ENCODE measurements at regions not wholly inside any gene's neighbourhood (a gene's known extent, or its start where the extent isn't known, plus 50 kb on each side); places are given as distances from the start of the nearest gene placed in this dataset.
"Not testable (repeated sequence)": the region's sequence is repeated elsewhere in the genome, so short reads cannot be mapped to it uniquely, and the experiment has no call there.

DNA sequence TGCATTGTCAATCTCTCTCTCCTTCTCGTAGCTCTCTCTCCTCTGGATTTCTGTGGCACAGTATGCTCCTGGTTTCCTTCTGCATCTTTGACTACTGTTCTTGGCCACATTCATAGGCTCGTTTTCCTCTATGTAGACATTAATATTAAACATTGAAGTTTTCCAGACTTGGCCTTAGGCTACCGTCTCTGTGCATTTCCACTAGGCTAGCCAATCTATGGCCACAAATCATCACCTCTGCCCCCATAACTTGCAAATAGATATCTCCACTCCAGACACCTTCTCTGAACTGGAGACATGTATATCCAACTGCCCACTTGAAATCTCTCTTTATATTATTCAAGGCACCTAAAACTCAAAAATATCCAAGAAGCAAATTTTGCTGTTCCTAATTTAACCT is 768.5 kb downstream of the TSN start:
- no peak for DNase-seq

DNA sequence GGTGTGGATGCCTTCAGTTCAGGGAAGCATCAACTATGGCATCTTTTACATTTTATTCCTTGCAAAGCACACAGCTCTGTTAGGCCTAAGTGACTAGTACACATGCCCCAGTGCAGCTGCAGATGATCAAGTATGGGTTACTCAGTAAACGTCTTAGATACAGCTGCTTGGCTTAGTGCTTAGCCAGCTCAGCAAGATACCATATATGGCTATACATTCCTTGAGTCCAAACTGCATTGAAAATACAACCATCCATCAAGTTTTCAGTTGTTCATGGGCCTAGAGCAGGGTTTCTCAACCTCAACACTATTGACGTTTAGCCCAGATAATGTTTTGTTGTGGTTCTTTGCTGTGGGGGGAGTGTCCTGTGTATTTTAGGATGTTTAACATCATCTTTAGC is 769.9 kb downstream of the TSN start:
- DNase-seq, result no peak

DNA sequence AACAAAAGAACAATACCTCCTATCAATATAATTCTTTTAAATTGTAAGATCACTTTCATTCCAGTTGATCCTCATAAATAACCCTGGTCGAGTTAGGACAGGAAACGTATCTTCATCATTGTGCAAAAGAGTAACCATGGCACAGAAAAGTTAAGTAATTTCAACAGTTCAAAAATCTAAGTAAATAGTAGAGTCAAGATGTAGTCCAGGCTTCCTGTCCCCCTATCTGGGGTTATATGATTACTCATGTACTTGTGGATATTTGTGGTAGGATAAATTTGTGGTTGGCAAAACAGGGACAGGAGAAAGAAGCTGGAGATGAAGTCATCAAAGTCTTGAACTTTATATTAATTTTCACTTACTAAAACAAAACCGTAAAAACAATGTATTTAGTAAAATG is 772.6 kb downstream of the TSN start:
- no peak for DNase-seq

DNA sequence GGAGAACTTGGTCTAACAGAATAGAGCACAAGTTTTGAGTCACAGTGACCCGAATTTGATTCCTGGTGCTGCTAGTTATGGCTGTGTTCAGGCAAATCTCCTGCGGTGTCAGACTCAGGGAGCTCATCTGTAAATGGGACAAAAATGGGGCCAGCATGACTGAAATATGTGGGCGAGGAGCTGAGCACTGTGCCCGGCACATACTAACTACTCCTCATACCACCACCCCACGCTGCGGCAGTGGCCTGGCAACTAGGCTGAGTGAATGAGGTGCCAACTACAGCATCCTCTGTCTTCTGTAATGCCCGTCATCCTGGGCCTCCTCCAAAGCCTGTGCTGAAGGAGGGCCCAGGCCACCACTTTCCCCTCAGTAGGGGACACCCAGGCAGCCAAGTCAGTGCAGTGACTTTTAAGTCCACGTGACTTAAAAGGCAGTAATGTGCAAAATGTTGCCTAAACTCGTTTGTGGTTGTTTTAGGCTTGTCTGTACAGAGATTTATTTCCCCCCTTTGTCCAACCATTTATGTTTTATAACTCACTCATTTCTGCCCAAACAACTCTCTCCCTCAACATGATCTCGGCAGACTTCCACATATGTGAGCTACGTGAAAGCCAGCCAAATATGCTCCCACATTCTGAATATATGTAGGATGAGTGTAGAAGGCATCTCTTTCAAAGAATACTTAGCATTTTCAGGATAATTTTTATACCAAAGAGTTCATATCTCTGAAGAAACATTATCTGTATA is 773.7 kb downstream of the TSN start:
- no peak for DNase-seq

DNA sequence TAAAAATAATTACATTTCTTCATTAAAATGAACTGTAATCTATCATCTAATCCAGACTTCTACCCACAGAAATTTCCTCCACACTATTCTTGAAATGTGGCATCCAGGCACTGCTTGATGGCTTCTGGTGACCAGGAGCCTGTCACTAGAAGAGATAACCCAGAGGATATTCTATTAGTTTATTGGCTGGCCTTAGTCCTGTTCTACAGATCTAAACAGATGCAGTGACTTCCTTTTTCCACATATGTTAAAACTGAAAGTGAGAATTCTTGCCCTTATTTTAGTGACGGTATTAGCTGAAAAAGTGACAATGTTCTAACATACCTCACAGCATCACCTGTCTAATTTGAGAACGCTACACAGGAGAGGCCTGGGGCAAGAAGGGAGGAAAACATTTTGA is 775.4 kb downstream of the TSN start:
- DNase-seq, result no peak

DNA sequence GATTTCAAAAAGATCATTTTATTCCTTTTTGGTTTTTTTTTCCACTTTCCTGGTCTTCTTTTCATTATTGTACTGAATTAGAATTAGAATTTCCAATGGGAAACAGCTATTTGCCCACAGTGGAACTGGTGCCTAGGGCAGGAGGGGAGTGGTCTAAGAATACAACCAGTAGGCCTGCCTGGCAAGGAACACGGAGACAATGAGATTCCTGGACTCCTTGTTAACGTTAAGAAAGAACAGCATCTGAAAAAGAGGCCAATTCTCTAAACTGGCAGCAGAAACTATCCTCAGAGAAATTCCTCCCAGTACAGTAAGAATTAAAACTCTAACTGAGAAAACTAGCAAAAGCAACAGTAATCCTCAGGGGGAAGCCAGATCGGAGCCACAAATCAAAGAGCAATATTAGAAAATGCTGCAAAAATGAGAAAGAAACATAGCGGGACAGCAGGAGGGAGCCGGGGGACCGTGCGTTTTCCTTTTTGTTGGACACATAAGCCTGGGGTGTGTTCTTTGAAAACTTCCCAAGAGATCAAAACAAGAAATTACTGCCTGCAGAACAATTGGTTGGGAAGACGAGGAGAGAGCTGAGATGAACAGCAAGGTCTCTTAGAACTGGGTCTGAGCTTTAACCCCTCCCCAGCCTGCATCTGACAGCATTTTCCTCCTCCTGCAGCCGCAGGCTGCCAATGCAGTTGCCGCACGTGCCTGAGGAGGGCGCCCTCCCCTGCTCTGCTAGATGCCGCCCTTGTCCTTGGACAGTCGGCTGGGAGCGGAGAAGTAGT is 776.0 kb downstream of the TSN start:
- no peak for DNase-seq

DNA sequence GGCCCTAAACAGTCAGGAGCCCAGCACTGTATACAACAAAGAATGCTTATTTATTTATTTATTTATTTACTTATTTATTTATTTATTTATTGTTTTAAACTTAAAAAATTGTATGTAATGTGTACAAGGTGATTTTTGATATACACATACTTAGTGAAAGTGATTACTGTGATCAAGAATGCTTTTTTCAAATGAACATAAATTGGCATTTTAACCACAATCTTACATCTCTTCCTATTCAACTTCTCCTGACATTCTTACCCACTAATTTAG is 776.6 kb downstream of the TSN start:
- no peak for DNase-seq

DNA sequence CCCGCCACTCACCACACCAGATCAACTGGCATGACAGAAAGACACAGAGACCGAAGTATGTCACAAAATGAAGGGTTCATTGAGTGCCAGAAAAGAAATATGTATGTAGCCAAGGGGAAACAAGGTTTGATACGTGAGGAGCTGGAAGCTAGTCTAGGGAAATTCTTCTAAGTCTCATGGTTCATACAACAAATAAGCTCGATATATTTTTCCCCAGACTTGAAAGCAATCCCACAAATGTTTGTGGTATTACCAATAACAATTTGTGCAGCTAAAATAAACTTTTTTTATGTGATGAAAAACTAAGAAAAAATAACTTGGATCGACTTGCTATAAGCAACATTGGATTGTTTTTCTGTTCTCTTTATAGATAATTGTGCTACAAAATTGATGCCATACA is 777.0 kb downstream of the TSN start:
- DNase-seq, result no peak

DNA sequence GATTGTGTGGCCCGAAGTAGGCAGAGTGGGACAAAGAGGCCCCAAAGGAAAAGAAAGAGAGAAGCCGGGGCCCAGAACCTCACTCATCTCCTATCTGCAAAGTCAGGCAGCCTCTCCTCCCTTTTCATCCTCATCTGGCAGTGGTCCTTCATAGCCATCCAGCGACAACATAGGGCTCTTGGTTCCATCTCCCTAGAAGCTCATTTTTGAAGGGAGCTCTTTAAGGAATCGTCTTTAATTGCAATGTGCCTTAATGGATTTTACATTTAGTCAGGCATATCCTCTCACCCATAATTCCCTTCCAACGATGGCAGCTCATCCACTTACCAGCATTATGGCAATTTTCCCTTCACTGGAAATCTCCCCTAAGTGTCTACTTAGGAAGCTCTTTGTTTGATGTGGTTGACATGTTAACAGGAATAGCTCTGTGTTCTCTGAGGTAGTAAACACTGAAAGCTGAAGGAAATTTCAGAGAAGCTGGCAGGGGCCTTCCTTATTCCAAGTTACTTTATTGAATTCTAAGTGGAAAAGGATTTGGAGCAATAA is 780.6 kb downstream of the TSN start:
- no peak for DNase-seq

DNA sequence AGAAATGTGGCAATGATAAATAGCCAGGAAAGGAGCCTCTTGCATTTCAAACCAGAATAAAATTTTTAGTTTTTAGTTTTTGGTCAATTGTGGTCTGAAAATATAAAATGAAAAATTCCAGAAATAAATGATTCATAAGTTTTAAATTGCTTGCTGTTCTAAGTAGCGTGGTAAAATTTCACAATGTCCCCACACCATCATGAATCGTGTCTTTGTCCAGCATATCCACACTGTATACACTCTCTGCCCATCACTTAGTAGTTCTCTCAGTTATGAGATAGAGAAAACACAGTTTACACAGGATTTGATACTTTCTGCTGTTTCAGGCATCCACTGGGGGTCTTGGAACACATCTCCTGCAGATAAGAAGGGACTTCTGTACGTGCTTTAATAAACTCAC is 783.9 kb downstream of the TSN start:
- DNase-seq, result no peak

DNA sequence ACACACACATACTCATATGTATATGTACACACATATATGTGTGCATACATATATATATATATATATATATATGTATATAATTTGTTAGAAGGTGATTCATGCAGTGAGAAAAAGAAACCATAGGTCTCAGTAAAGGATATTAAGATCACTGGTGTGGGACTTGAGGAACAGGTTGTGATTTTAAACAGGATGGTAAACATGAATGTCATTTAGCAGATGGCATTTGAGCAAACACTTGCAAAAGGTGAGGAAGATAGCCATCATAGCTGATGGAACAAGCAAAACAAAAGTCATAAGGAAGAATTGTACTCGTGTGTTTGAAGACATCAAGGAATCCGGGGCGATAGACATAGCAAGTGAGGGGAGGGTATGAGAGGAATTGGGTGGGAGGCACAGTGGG is 784.5 kb downstream of the TSN start:
- DNase-seq, result no peak

DNA sequence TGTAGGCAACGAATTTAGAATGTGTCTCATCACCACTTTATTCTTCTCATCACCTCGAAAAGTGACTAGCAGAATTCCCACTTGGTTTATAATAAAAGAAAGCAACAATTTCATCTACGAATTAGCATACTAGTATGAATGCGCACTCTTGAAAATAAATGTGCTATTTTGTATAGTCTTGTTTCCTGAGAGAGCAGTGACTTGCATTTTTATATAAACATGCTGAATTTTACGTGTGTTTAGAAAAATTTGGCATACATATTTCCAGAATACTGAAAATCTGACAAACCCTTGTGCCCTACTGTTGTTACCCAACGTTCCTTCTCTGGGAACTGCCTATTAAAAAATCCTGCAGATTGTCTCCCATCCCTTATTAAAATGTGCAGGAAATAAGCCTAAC is 786.8 kb downstream of the TSN start:
- no peak for DNase-seq

DNA sequence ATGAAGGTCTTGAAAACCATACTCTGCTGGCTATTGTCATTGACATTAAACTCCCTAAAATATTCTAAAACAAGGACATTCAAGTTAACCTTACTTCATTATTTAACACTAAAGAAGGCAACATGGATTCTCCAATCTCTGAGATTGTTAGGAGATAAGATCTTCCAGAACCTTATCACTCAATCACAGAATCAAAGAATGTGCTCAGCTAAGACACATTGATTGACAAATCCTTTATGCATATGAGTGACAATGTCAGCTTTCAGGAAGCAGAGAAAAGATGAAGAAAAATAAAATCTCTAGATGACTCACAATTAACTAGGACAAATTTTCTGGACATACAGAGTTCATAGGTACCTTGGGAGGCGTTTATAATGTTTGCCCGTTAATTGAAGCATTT is 787.2 kb downstream of the TSN start:
- DNase-seq, result no peak

DNA sequence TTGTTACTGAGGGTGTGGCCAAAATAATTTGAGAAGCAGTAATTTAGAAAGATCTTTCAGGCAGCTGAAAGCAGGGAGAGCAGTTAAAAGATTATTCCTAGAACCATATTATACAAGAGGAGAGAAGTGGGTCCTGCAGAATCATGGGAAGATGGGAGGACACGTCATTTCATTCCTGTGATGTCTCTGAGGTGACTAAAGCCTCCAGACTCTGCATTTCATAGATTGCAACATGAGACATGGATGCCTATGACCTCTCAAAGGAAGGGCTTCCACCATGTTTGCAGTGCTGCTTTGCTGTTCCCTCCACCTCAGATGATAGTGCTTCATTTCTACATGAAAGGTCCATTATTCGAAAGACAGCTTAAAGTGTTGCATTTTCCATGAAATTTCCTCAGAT is 788.4 kb downstream of the TSN start:
- DNase-seq, result no peak

DNA sequence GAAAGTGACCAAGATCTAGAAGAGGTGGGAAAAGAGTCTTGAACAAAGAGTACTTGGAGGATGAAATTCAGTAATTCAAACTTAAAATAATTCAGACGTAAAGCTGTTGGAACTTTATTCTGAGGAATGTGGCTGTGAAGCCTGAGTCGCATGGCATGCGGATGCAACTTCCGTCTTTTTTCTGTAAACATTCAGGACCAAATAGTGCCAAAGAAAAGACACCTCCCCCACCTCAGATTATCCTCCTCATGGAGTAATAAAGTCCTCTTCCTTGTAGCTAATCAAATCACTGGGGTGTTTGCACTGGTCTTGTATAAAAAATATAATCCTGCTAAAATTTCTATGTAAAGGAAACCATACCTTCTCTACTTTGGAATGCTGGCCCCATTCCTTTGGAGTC is 790.4 kb downstream of the TSN start:
- no peak for DNase-seq

DNA sequence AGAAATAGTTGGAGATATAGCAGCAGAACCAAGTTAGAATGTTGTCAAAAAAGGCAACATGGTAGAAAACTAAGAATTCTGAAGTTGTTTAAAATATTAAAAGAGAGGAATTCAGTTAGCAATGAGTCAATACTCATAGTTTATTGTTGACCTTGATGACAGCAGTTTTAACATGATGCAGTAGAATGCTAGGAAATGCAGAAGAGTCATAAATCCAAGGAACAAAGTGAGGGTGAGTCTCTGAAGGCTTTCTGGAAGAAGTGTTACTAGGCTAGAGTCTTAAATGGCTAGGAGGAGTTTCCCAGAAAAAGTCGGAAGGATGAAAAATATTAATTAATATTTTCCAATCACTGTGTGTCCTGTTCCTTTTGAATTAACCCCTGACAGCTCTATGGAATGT is 807.3 kb downstream of the TSN start:
- DNase-seq, result no peak

DNA sequence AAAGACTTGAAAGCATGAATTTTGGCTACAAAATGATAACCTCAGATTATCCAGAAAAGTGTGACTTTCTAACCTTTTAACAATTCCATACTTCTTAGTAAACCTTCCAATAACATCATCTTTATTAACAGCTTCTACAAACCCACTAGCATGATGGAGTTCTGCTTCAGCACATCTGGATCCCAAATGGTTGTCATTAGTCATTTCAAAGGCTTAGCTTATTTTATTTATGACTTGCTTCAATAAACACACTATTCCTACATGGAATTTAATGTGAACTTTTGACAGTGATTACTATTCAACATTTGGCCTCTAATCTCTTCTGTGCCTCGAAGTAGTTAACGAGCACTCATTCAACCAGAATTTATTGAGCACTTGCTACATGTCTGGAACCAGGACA is 808.3 kb downstream of the TSN start:
- DNase-seq, result no peak

DNA sequence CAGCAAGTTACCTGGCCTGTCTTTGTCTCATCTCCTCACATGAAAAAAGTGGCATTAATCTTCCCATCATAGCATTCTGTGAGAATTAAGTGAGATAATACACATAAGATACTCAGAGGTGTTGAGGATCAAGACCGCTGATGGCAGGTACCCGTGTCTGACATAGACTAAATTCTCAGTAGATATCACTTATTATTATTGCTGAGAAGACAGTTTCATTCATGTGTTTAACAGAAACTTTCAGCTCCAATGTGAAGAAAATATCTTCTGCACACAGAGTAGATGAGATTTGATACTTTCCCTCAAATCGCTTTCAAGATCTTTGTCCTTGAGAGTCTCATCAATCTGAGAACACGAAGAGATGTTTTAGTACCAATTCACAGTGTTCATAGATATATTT is 809.4 kb downstream of the TSN start:
- no peak for DNase-seq

DNA sequence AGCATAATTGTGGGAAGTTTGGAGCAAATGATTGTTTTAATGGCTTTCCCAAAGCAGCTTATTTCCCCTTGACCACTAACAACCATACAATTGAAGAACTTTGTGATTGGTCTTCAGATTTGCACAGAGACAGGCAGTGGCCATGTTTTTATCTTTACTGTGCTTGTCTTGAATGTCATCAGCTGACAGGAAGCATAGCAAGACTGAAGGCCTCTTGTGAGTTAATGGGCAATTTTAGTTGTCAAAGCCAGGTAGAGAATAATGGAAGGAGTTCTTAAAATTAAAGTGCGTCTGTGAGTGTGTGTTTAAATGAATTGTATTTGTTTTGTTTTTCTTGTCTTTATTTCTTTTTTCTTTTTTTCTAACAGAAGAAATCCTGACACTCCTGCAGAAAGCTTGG is 809.9 kb downstream of the TSN start:
- no peak for DNase-seq

DNA sequence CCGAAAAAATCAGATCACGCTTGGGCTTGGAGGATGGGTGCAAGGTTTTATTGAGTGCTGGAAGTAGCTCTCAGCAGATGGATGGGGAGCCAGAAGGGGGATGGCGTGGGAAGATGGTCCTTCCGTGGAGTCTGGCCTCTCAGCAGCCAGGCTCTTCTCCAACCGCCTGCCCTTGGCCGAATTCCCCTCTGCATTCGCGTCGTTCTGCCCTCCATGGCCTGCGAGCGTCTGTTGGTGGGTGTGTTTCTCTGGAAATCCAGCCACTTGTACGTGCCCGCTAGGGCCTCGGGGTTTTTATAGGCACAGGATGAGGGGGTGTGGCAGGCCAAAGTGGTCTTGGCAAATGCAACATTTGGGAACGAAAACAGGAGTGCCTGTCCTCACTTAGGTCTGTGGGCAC is 815.2 kb downstream of the TSN start:
- no peak for DNase-seq

DNA sequence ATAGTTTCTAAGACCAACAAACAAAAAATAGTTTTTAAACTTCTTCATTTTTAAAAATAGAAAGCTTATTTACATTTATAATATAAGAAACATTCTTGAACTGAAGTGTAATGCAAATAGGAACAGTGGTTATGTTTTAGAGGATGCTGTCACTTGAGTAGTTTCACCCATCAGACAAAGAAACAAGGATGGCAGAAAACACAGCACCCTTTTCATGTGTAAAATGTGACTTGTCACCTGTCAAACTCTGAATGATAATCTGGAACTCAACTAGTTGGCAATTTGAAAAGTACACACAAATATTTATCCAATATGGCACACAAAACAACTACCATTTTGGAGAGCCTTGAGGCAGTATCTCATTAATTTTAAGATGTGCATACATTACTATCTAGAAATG is 816.0 kb downstream of the TSN start:
- DNase-seq, result not testable (repeated sequence)

DNA sequence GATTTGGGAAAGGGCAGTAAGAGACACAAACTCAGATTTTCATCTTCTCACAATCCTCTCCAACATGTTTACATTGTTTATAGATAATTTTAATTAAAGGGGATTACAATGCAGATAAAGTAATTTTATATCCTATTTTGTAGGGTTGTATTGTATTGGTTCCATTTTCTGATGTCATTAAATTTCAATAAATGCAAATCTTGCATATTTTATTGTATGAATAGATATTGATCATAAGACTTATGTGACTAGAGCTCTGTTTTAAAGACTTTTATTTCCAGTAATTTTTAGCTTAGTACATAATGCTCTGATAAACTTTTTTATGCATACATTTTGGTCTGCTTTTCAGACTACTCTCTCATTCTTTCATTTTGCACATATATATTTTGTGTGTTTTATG is 819.6 kb downstream of the TSN start:
- no peak for DNase-seq

DNA sequence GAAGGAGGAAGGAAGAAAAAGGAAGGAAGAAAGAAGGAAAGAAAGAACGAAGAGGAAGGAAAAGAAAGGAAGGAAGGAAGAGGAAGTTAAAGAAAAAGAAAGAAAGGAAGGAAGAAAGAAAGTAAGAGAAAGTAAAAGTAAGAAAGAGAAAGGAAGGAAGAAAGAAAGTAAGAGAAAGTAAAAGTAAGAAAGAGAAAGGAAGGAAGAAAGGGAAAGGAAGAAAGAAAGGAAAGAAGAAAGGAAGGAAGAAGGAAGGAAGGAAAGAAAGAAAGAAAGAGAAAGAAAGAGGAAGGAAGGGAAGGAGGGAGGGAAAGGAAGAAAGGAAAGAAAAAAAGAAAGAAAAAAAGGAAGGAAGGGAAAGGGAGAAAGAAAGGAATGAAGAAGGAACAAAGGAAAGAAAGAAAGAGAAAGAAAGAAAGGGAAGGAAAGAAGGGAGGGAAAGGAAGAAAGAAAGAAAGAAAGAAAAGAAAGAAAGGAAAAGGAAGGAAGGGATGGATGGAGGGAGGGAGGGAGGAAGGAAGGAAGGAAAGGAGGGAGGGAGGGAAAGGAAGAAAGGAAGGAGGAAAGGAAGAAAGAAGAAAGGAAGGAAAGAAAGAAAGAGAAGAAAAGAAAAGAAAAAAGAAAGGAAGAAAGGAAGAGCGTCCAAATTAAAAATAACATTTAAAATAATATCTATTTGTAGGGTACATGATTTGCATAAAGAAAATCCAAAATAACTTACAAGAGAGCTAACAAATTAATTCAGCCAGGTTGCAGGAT is 827.9 kb downstream of the TSN start:
- no peak for DNase-seq

DNA sequence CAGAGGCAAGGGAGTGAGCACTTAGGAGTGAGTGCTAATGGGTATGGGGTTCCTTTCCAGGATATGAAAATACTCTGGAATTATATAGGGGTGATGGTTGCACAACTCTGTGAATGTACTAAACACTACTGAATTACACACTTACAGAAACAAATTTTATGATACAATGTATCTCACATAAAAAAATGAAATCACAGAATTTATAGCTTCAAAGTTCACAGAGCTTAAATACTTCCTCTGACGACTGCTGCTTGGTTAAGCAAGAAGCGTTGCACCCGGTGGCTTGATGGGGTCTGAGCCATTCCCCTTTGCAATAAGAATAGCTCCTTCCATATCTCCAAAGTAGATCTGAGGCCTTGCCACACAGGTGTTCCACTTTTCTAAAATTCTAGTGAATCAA is 835.1 kb downstream of the TSN start:
- no peak for DNase-seq
